NT2/D1 (cell line): ENCODE measurements at regions not wholly inside any gene's neighbourhood (a gene's known extent, or its start where the extent isn't known, plus 50 kb on each side); places are given as distances from the start of the nearest gene placed in this dataset.

Experiments
- SUZ12 ChIP-seq: IDR thresholded peaks from 2 replicates; pipeline ENCODE4 v1.6.1; 2011; ENCODE audit not compliant: insufficient read length, insufficient read depth; ENCODE audit errors: extremely low read depth
- YY1 ChIP-seq: IDR thresholded peaks from 2 replicates; pipeline ENCODE4 v1.6.1; 2011; ENCODE audit not compliant: insufficient read length, insufficient read depth

- no peak for TF ChIP-seq SUZ12
- TF ChIP-seq YY1, result no peak
Observed at GRCh38 chr15:98134905-98135304, 174.4 kb downstream of the ARRDC4 start.
